Ishikawa (cell line): ENCODE measurements at regions not wholly inside any gene's neighbourhood (a gene's known extent, or its start where the extent isn't known, plus 50 kb on each side); places are given as distances from the start of the nearest gene placed in this dataset.

ENCODE experiments used
- CEBPB ChIP-seq: IDR thresholded peaks from 2 replicates; pipeline ENCODE4 v1.6.1; 2012
- EGR1 ChIP-seq: IDR thresholded peaks from 2 replicates; pipeline ENCODE4 v1.6.1; 2012
- EP300 ChIP-seq: IDR thresholded peaks from 2 replicates; pipeline ENCODE4 v1.6.1; 2012; ENCODE audit warnings: borderline replicate concordance
- FOXM1 ChIP-seq: IDR thresholded peaks from 2 replicates; pipeline ENCODE4 v1.6.1; 2012; ENCODE audit warnings: low read depth, borderline replicate concordance
- MAX ChIP-seq: IDR thresholded peaks from 2 replicates; pipeline ENCODE4 v1.6.1; 2012
- NFIC ChIP-seq: IDR thresholded peaks from 2 replicates; pipeline ENCODE4 v1.6.1; 2012
- RAD21 ChIP-seq: IDR thresholded peaks from 2 replicates; pipeline ENCODE4 v1.6.1; 2012; ENCODE audit warnings: low read depth
- REST ChIP-seq: IDR thresholded peaks from 2 replicates; pipeline ENCODE4 v1.6.1; 2012; ENCODE audit warnings: low read depth, mild to moderate bottlenecking
- TAF1 ChIP-seq: IDR thresholded peaks from 2 replicates; pipeline ENCODE4 v1.6.1; 2012; ENCODE audit warnings: low read depth, mild to moderate bottlenecking
- TCF12 ChIP-seq: IDR thresholded peaks from 2 replicates; pipeline ENCODE4 v1.6.1; 2012; ENCODE audit warnings: low read depth
- USF1 ChIP-seq: IDR thresholded peaks from 2 replicates; pipeline ENCODE4 v1.6.1; 2012
- YY1 ChIP-seq: IDR thresholded peaks from 2 replicates; pipeline ENCODE4 v1.6.1; 2012; ENCODE audit warnings: low read depth
- ZBTB7A ChIP-seq: IDR thresholded peaks from 2 replicates; pipeline ENCODE4 v1.6.1; 2012; ENCODE audit warnings: low read depth

GRCh38 chr18:76678248-76678647 lies 144.1 kb upstream of the ZNF236 start:
- TF ChIP-seq NFIC (no peak), ZBTB7A (no peak), MAX (no peak), CEBPB (no peak), FOXM1 (no peak), REST (no peak), YY1 (no peak), RAD21 (no peak), EGR1 (no peak), EP300 (no peak), USF1 (no peak), TCF12 (no peak), TAF1 (no peak)
